Endometrium (tissue), 2 donors: ENCODE measurements at regions not wholly inside any gene's neighbourhood (a gene's known extent, or its start where the extent isn't known, plus 50 kb on each side); places are given as distances from the start of the nearest gene placed in this dataset.
"Not testable (repeated sequence)": the region's sequence is repeated elsewhere in the genome, so short reads cannot be mapped to it uniquely, and the experiment has no call there.

Source experiments
- FAIRE-seq: peaks from 2 replicates; lab custom pipeline; 2012; peaks lifted over from hg19 to GRCh38; lab: Jason Lieb, UNC
- donor health status: control.
- donor health status: control.

GRCh38 chr1:29936031-29936544 lies 699.8 kb downstream of the PTPRU start:
- no peak for FAIRE-seq

- no peak for FAIRE-seq
These were observed 698.0 kb downstream of the PTPRU start for GRCh38 chr1:29934255-29934772.

DNA sequence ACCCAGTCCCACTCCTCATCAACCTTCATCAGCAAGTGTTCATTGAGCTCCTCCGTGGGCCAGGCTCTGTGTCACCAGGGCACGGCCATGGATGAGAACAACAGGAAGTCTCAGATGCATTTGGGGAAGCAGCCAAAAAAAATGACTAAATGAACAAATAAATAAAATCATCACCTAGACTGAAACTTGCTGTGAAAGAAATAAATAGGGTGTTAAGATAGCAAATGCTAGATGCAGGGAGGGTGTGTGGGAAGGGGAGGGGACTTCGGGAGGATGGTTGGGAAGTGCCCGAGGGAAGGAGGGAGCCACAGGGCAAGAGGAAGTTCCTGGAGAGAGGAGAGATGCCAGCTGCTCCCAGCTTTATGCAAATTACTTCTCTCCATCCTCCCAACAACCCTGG lies 696.7 kb downstream of the PTPRU start:
- FAIRE-seq = no peak

DNA sequence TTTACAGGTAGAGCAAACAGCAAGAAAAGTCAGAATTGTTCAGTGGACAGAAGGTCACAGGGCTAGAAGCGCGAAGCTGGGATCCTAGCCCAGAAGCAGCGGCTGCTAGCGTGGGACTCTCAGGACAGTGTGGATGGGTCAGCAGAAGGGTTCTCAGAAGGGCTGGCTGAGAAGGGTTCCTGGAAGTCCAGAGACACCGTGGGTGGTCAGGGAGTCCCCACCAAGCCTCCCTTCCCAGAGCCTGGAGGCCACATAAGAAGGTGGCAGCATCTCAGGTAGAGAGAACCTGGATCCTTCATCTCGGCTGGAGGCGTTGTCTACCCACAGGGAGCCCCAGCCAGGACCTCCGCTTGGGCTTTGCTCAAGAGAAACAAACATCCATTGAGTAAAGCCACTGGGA lies 696.3 kb downstream of the PTPRU start:
- no peak for FAIRE-seq

DNA sequence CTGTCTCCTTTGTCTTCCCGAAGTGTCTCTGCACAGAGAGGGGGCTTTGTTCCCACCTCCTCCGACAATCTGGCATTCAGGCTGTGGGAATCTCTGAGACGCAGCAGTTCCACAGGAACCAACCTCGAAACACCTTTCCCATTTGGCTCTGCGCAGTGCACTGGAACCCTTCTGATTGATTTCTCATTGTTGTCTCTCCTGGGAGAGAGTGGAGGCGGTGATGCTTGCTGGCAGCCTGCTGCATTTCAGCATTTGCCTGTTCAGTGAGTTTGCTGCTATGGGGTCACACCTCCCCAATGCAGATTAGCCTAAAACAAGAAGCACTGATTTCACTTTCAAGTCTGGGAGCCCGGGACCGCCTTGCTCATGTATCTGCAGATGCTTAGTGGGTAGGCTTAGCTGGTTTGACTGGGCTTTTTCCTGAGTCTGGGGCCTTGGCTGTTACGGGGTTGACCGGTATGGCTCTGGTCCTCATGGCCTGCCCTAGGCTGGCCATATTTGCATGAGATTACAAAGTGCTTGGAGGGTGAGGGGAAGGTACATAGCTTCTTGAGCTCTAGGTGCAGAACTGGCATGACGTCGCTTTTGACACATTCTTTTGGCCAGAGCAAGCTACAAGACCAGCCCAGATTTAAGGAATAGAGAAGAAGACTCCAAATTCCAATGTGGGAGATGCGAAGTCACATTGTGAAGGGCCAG lies 695.3 kb downstream of the PTPRU start:
- no peak for FAIRE-seq

DNA sequence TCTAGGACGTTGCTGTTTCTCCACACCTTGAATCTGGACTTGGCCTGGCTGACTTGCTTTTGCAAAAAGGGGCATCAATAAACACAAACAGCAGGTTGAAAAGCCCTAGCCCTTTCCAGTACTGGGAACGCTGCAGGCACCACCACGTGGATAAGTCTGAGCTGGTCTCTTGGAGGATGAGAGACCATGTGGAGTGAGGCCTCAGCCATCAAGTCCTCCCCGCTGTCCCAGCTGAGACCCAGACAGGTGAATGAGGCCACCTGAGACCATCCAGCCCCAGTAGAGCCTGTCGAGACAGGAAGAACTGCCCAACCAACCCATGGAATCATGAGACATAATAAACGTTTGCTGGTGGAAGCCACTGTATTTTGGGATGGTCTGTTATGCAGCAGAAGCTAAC lies 688.7 kb downstream of the PTPRU start:
- no peak for FAIRE-seq

DNA sequence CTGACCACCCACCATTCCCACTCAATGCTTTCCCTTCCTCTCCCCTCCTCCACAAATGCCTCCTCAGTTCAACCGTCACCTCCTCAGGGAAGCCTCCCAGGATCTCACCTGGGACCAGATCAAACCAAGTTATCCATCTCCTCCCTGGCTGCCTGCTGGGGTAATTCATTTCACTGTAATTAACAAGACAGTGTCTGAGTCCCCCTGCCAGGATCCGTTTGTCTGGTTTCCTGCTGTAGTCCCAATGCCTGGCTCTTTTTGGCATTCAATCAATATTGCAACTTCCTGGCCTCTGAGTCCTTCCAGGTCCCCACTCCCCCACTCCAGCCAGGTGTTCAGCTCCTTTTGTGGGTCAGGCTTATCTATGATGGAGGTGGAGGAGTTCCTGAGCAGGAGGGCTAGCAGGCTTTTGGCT lies 687.7 kb downstream of the PTPRU start:
- no peak for FAIRE-seq

GRCh38 chr1:29921741-29922140 lies 685.4 kb downstream of the PTPRU start:
- no peak for FAIRE-seq

- FAIRE-seq = no peak
These were observed 684.5 kb downstream of the PTPRU start for GRCh38 chr1:29920784-29921183.

DNA sequence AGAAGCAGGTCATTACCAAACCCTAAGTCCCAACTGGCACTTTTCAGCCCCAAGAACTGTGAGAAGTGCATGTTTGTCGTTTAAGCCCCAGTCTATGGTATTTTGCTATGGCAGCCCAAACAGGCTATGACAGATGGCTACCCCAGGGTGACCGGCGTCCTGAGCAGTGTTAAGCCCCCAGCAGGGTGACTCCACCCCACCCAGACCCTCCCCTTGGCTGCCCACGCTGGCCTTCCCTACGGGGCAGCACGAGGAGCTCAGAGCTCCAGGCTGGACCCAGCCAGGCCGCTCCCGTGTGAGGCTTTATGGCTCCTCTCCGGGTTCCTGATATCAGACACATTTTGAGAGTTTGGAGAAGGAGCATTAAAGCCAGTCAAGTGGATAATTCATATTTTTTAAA lies 684.0 kb downstream of the PTPRU start:
- FAIRE-seq = no peak

DNA sequence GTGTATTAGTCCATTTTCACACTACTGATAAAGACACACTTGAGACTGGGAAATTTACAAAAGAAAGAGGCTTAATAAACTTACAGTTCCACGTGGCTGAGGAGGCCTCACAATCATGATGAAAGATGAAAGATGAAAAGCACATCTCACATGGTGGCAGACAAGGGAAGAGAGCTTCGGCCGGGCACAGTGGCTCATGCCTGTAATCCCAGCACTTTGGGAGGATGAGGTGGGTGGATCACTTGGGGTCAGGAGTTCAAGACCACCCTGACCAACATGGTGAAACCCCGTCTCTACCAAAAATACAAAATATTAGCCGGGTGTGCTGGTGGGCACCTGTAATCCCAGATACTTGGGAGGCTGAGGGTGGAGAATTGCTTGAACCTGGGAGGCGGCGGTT lies 682.7 kb downstream of the PTPRU start:
- not testable (repeated sequence) for FAIRE-seq

- no peak for FAIRE-seq
These were observed 680.5 kb downstream of the PTPRU start for GRCh38 chr1:29916656-29917369.

- no peak for FAIRE-seq
These were observed 678.6 kb downstream of the PTPRU start for GRCh38 chr1:29914936-29915335.

- no peak for FAIRE-seq
These were observed 676.1 kb downstream of the PTPRU start for GRCh38 chr1:29912425-29912824.

GRCh38 chr1:29909962-29910361 lies 673.6 kb downstream of the PTPRU start:
- FAIRE-seq = no peak

DNA sequence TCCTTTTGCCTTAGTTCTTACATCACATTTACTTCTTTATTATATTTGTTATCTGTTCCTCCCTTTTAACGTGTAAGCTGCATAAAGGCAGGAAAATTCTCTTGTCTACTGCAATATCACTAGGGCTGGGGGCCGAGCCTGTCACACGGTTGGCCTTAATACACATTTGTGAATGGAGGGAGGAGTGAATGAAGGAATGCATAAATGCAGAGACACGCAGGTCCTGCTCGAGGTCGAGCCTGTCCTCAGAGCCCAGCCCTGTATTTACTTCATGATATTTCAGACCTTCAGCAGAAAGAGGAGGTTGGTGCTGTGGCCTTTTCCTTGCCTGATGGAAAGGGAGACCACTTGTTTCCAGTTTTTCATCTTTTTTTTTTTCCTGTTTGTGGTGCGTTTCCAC lies 671.3 kb downstream of the PTPRU start:
- FAIRE-seq = no peak

DNA sequence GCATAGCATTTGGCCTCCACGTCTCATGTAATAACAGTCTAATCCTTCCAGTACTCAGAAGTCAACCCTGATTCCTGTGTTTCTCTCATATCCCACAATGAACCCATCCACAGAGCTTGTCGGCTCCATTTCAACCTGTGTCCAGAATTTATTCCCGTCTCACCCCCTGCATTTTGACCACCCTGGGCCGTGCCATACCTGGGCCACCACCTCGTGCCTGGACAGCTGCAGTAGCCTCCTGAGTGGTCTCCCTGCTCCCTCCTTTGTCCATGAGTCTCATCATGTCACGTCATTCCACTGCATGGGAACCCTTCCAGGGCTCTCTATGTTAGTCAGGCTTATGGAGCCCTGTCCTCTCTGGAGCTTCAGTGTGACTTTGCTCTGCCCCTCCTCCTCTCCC lies 670.6 kb downstream of the PTPRU start:
- FAIRE-seq = no peak

DNA sequence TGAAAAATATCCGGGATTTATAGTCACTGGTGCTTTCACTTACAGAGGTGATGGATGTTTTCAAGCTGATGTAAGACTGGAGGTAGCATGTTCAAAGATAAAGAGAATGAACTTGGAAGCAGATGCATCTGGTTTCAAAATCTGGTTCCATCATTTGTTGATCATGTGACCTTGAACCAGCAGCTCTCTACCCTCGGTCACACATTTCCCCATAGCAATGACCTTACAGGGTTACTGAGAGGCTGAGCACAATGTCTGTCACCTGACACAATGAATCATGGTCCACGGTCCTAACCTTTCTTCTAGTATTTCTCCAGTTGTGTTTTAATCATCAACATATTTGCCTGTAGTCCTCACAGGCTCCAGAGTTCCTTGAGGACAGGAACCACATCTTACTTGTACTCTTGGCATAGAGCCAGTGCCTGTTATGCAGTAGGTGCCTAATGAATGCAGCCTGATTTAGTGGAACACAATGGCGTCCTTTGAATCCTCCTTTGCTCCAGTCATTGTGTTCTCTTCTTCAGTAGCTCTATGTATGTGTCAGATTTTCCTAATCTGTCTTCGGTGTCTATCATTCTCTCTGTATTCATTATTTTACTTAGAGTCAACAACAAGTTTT lies 667.3 kb downstream of the PTPRU start:
- FAIRE-seq = no peak

GRCh38 chr1:29901624-29902325 lies 665.5 kb downstream of the PTPRU start:
- no peak for FAIRE-seq

- no peak for FAIRE-seq
These were observed 664.4 kb downstream of the PTPRU start for GRCh38 chr1:29900712-29901111.

- FAIRE-seq = no peak
These were observed 663.9 kb downstream of the PTPRU start for GRCh38 chr1:29900104-29900679.
